ENCODE measurements at regions not wholly inside any gene's neighbourhood (a gene's known extent, or its start where the extent isn't known, plus 50 kb on each side); places are given as distances from the start of the nearest gene placed in this dataset.

- DNase-seq (ENCODE audit: low spot score), result no peak
Observed at GRCh38 chrX:106510713-106511403, 100.9 kb upstream of the RADX start.
